PC-9 (cell line): ENCODE measurements at regions not wholly inside any gene's neighbourhood (a gene's known extent, or its start where the extent isn't known, plus 50 kb on each side); places are given as distances from the start of the nearest gene placed in this dataset.

Source experiments
- EZH2 ChIP-seq: fragments of 200-600 bp; sonication (generic); IDR thresholded peaks from 2 replicates; pipeline ENCODE4 v1.8.0; 2017; ENCODE audit warnings: antibody characterized with exemption, low read depth
- TF ChIP-seq, protein P1 (sequence below): fragments of 200-600 bp; sonication (generic); conservative IDR thresholded peaks from 2 replicates; pipeline ENCODE4 v1.6.1; 2017; ENCODE audit warnings: mixed run types, antibody characterized with exemption, mild to moderate bottlenecking, moderate library complexity

DNA sequence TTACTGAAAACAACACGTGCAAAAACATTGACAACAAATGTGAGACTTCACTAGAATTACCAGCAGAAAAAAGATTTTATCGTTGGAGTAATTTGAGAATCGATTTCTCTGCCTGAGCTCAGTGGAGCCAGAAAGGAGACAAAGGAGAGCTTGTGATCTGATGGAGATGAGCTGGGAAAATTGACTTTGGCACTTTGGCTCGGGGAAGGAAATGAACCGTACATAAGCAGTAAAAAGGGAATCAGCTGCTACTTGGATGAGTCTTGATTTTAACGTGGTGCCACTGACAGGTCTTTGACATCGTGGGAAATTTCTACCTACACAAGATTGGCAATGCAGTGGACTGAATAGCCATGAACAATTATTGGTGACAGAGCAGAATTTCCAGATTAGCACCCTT, 244.7 kb upstream of the RPS23 start:
- TF ChIP-seq, protein P1, sequence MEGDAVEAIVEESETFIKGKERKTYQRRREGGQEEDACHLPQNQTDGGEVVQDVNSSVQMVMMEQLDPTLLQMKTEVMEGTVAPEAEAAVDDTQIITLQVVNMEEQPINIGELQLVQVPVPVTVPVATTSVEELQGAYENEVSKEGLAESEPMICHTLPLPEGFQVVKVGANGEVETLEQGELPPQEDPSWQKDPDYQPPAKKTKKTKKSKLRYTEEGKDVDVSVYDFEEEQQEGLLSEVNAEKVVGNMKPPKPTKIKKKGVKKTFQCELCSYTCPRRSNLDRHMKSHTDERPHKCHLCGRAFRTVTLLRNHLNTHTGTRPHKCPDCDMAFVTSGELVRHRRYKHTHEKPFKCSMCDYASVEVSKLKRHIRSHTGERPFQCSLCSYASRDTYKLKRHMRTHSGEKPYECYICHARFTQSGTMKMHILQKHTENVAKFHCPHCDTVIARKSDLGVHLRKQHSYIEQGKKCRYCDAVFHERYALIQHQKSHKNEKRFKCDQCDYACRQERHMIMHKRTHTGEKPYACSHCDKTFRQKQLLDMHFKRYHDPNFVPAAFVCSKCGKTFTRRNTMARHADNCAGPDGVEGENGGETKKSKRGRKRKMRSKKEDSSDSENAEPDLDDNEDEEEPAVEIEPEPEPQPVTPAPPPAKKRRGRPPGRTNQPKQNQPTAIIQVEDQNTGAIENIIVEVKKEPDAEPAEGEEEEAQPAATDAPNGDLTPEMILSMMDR = no peak
- no peak for TF ChIP-seq EZH2
